ENCODE measurements at regions not wholly inside any gene's neighbourhood (a gene's known extent, or its start where the extent isn't known, plus 50 kb on each side); places are given as distances from the start of the nearest gene placed in this dataset.

GRCh38 chr1:194640322-194640721, 1453.9 kb upstream of the B3GALT2 start:
- H3K4me1 ChIP-seq (ENCODE audit: insufficient read depth, low read length, severe bottlenecking), result no peaks in the 10 kb centered on the region
- H3K4me3 ChIP-seq (ENCODE audit: low read depth, low read length, poor library complexity, severe bottlenecking), result no peak overlapping the region
- H3F3A ChIP-seq (ENCODE audit: insufficient read depth, low read length), result no peaks in the 10 kb centered on the region
- H3K36me3 ChIP-seq (ENCODE audit: insufficient read depth, low read length), result no peaks in the 10 kb centered on the region
- no peaks in the 10 kb centered on the region for H3K9me2 ChIP-seq (ENCODE audit: low read depth, low read length)
- TF ChIP-seq CTCF (IDR thresholded peaks at IDR 0.05; ENCODE audit: low read length), result no peak
- TF ChIP-seq EZH2 (IDR thresholded peaks at IDR 0.05; ENCODE audit: borderline replicate concordance, low read length), result no peak
- no peak overlapping the region for H3K4me2 ChIP-seq (ENCODE audit: low read length)
- H4K20me1 ChIP-seq (ENCODE audit: insufficient read depth, low read length), result no peaks in the 10 kb centered on the region
- no peak overlapping the region for H3K27ac ChIP-seq (ENCODE audit: low read depth, low read length, poor library complexity, severe bottlenecking)
- no peak overlapping the region for H3K9ac ChIP-seq (ENCODE audit: low read length)
- H3K9me3 ChIP-seq (ENCODE audit: low read length), result peaks cover 6% of the 10 kb centered on the region; the same call in 1 of the 2 replicates
- no peak overlapping the region for H2AFZ ChIP-seq (ENCODE audit: low read length)
- no peaks in the 10 kb centered on the region for H3K79me2 ChIP-seq (ENCODE audit: insufficient read depth, low read length)
- no peaks in the 10 kb centered on the region for H3K27me3 ChIP-seq (ENCODE audit: insufficient read depth, low read length)

- Histone ChIP-seq H3F3A (ENCODE audit: insufficient read depth, low read length) (no peaks in the 10 kb centered on the region), H3K79me2 (ENCODE audit: insufficient read depth, low read length) (no peaks in the 10 kb centered on the region), H3K27me3 (ENCODE audit: insufficient read depth, low read length) (no peaks in the 10 kb centered on the region), H4K20me1 (ENCODE audit: insufficient read depth, low read length) (no peaks in the 10 kb centered on the region), H2AFZ (ENCODE audit: low read length) (no peak overlapping the region), H3K9me3 (ENCODE audit: low read length) (peaks cover 2% of the 10 kb centered on the region), H3K9ac (ENCODE audit: low read length) (no peak overlapping the region), H3K4me2 (ENCODE audit: low read length) (no peak overlapping the region), H3K4me3 (ENCODE audit: low read depth, low read length, poor library complexity, severe bottlenecking) (no peak overlapping the region), H3K4me1 (ENCODE audit: insufficient read depth, low read length, severe bottlenecking) (peaks cover 24% of the 10 kb centered on the region), H3K9me2 (ENCODE audit: low read depth, low read length) (no peaks in the 10 kb centered on the region), H3K36me3 (ENCODE audit: insufficient read depth, low read length) (no peaks in the 10 kb centered on the region), H3K27ac (ENCODE audit: low read depth, low read length, poor library complexity, severe bottlenecking) (no peak overlapping the region)
- TF ChIP-seq CTCF (IDR thresholded peaks at IDR 0.05; ENCODE audit: low read length), result no peak
- TF ChIP-seq EZH2 (IDR thresholded peaks at IDR 0.05; ENCODE audit: borderline replicate concordance, low read length), result no peak
Measured at GRCh38 chr1:194629011-194629410, 1442.6 kb upstream of the B3GALT2 start.

- Histone ChIP-seq H3K36me3 (ENCODE audit: insufficient read depth, low read length) (no peaks in the 10 kb centered on the region), H3K27ac (ENCODE audit: low read depth, low read length, poor library complexity, severe bottlenecking) (no peak overlapping the region), H3K4me2 (ENCODE audit: low read length) (no peak overlapping the region), H3K27me3 (ENCODE audit: insufficient read depth, low read length) (no peaks in the 10 kb centered on the region), H4K20me1 (ENCODE audit: insufficient read depth, low read length) (no peaks in the 10 kb centered on the region), H3F3A (ENCODE audit: insufficient read depth, low read length) (no peaks in the 10 kb centered on the region), H3K9ac (ENCODE audit: low read length) (no peak overlapping the region), H3K4me3 (ENCODE audit: low read depth, low read length, poor library complexity, severe bottlenecking) (no peak overlapping the region), H3K79me2 (ENCODE audit: insufficient read depth, low read length) (no peaks in the 10 kb centered on the region), H3K9me2 (ENCODE audit: low read depth, low read length) (no peaks in the 10 kb centered on the region), H3K9me3 (ENCODE audit: low read length) (peaks cover 2% of the 10 kb centered on the region), H2AFZ (ENCODE audit: low read length) (no peak overlapping the region), H3K4me1 (ENCODE audit: insufficient read depth, low read length, severe bottlenecking) (peaks cover 8% of the 10 kb centered on the region)
- TF ChIP-seq EZH2 (IDR thresholded peaks at IDR 0.05; ENCODE audit: borderline replicate concordance, low read length) (no peak), CTCF (IDR thresholded peaks at IDR 0.05; ENCODE audit: low read length) (no peak)
Measured at GRCh38 chr1:194624833-194625232, 1438.4 kb upstream of the B3GALT2 start.
